ENCODE measurements at regions not wholly inside any gene's neighbourhood (a gene's known extent, or its start where the extent isn't known, plus 50 kb on each side); places are given as distances from the start of the nearest gene placed in this dataset.

DNA sequence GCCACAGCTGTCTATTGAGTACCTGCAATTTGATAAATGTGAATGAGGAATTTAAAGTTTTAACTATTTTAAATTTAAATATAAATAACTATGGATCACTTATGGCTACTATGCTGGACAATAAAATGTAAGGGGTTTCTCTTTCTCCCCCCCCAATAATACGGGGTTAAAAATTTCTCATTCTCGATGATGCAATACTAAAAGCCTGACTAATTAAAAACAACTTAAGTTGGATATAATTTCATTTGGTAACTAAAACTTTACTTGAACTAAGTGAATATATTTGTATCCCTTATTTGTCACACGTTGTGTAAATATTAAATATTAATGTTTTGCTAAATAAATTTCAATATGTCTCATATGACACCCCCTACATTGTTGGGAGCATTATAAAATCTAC is 297.3 kb downstream of the GRB14 start:
- TF ChIP-seq, protein P1, sequence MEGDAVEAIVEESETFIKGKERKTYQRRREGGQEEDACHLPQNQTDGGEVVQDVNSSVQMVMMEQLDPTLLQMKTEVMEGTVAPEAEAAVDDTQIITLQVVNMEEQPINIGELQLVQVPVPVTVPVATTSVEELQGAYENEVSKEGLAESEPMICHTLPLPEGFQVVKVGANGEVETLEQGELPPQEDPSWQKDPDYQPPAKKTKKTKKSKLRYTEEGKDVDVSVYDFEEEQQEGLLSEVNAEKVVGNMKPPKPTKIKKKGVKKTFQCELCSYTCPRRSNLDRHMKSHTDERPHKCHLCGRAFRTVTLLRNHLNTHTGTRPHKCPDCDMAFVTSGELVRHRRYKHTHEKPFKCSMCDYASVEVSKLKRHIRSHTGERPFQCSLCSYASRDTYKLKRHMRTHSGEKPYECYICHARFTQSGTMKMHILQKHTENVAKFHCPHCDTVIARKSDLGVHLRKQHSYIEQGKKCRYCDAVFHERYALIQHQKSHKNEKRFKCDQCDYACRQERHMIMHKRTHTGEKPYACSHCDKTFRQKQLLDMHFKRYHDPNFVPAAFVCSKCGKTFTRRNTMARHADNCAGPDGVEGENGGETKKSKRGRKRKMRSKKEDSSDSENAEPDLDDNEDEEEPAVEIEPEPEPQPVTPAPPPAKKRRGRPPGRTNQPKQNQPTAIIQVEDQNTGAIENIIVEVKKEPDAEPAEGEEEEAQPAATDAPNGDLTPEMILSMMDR (IDR thresholded peaks at IDR 0.05): no peak
- no peak for TF ChIP-seq POLR2A (IDR thresholded peaks at IDR 0.05)
- no peak for TF ChIP-seq POLR2AphosphoS5 (IDR thresholded peaks at IDR 0.05)
- no peak for TF ChIP-seq EP300 (IDR thresholded peaks at IDR 0.05)

Data from suprapubic skin (tissue), 4 donors.